ENCODE measurements at regions not wholly inside any gene's neighbourhood (a gene's known extent, or its start where the extent isn't known, plus 50 kb on each side); places are given as distances from the start of the nearest gene placed in this dataset.

- TF ChIP-seq MLX (CRISPR knock-in tag; IDR thresholded peaks at IDR 0.05) (no peak), EP300 (IDR thresholded peaks at IDR 0.05; ENCODE audit: low read depth in 2 of 2, low read length in 2 of 2) (no peak), EP300 (CRISPR knock-in tag; IDR thresholded peaks at IDR 0.05; ENCODE audit: borderline replicate concordance) (no peak), ATF1 (CRISPR knock-in tag; IDR thresholded peaks at IDR 0.05) (no peak), ZNF138 (CRISPR knock-in tag; IDR thresholded peaks at IDR 0.05; ENCODE audit: low read depth) (no peak), ZNF441 (CRISPR knock-in tag; IDR thresholded peaks at IDR 0.05; ENCODE audit: borderline replicate concordance) (no peak)
- TF ChIP-seq, protein P1, sequence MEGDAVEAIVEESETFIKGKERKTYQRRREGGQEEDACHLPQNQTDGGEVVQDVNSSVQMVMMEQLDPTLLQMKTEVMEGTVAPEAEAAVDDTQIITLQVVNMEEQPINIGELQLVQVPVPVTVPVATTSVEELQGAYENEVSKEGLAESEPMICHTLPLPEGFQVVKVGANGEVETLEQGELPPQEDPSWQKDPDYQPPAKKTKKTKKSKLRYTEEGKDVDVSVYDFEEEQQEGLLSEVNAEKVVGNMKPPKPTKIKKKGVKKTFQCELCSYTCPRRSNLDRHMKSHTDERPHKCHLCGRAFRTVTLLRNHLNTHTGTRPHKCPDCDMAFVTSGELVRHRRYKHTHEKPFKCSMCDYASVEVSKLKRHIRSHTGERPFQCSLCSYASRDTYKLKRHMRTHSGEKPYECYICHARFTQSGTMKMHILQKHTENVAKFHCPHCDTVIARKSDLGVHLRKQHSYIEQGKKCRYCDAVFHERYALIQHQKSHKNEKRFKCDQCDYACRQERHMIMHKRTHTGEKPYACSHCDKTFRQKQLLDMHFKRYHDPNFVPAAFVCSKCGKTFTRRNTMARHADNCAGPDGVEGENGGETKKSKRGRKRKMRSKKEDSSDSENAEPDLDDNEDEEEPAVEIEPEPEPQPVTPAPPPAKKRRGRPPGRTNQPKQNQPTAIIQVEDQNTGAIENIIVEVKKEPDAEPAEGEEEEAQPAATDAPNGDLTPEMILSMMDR (CRISPR knock-in tag; IDR thresholded peaks at IDR 0.05) = no peak
- TF ChIP-seq, protein P2, sequence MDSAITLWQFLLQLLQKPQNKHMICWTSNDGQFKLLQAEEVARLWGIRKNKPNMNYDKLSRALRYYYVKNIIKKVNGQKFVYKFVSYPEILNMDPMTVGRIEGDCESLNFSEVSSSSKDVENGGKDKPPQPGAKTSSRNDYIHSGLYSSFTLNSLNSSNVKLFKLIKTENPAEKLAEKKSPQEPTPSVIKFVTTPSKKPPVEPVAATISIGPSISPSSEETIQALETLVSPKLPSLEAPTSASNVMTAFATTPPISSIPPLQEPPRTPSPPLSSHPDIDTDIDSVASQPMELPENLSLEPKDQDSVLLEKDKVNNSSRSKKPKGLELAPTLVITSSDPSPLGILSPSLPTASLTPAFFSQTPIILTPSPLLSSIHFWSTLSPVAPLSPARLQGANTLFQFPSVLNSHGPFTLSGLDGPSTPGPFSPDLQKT (CRISPR knock-in tag; IDR thresholded peaks at IDR 0.05; ENCODE audit: borderline replicate concordance) = no peak
Measured at GRCh38 chr1:191969290-191969689, 189.0 kb upstream of the RGS18 start.

Measured in HepG2 (cell line).